GM19463 (cell line): ENCODE measurements at regions not wholly inside any gene's neighbourhood (a gene's known extent, or its start where the extent isn't known, plus 50 kb on each side); places are given as distances from the start of the nearest gene placed in this dataset.

ENCODE experiments used
- ATAC-seq: cut with Tn5 transposase; IDR thresholded peaks from one replicate; pipeline ENCODE4 v1.9.1; 2021; ENCODE audit warnings: mild to moderate bottlenecking, moderate library complexity; ENCODE audit not compliant: unreplicated experiment

DNA sequence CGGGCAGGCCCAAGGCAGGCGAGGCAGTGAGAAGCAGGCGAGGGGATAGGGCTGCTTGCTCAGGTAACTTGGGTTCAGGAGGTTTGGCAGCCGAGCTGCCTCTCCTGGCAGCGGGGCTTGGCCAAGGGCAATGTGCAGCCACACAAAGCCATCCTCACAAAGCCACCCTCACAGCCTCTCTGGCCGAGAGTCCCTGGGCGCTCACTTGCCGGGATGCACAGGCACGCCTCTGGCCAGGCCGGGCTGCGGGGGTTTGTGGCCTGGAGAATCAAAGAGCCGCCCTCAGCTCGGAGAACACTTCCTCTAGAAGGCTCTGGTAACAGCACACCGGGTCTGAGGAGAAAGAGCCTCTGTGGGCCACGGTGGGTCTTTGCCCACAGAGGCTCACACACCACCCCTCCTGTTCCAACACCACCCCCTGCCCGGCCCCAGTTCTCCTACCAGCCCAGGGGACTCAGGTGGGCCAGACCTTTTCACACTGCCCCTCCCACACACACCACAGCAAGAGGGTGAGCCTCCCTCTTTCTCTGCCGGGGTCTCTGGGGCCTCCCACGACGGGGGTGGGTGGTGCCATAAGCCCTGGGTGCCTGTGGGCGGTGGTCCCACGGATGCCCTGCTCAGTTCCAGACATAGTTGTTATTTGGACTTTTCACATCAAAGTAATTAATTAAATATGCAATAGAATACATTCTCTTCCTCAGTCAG, 186.9 kb downstream of the ZFP36L2 start:
- no peak for ATAC-seq

DNA sequence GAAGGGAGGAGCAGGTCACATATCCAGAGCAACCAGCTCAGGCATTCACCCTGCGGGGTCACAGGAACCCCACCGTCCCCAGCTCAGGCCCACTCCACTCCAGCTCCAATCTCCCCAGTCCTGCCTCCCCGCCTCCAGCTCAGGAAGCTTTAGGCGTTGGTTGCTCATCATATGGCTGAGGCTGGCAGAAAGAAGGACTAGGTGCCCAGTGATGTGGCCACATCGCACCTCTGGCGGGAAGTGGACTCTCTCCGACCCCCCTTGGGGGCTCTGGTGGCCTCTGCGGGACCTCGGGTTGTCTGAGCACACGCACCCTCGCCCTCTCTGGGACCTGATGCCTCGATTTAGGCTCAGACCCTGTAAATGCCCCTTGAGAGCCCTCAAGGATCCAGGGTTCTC, 187.7 kb downstream of the ZFP36L2 start:
- no peak for ATAC-seq

DNA sequence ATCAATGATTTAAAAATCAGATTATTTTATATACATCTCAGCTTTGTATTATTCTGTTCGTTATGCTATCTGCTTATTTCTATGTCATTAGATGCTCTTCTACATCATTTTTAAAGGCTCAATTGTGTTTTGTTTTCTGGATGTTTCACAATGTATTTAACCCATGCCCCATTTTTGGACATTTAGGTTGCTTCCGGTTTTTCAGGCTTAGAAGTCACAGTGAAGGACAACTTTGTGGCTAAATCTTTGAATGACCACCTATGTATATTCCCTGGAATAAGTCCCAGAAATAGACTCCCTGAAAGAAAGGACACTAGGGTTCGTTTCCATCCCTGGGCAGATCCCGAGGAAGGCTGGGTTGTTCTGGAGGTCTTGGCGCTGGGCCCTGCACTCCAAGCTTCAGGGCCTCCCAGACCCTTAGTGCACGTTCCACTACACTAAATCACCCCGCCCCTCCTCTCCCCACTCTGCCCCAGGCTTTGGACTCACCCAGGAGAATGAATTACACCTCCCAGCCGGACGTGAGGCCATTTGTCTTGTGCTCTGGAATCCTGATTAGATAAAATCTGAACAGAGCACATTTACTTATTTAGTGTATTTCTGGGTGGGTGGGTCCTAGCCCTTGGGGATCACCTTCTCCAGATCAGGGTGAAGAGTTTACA, 188.2 kb downstream of the ZFP36L2 start:
- no peak for ATAC-seq

DNA sequence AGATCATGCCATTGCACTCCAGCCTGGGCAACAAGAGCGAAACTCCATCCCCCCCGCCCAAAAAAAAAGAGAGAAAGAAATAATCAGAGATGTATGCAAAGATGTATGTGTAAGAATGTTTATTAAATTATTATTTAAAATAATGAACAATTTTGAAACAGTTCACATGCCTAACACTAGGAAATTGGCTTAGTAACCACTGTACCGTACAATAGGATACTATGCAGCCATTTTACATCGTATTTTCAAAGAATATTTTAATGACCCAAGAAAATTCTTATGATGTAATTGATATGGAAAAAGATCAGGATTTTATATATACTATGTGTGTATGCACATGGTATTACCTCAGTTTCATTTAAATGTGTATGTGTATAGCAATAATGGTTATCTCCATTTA, 190.5 kb downstream of the ZFP36L2 start:
- ATAC-seq: no peak

DNA sequence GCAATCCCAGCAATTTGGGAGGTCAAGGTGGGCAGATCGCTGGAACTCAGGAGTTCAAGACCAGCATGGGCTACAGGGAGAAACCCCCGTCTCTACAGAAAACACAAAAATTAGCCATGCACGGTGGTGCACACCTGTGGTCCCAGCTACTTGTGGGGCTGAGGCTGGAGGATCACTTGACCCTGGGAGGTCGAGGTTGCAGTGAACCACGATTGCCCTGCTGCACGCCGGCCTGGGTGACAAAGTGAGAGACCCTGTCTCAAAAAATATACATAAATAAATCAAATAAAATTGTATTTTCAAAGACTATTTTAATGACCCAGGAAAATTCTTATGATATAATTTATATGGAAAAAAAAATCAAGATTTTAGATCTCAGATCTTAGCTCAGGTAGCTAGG, 191.5 kb downstream of the ZFP36L2 start:
- ATAC-seq: no peak

DNA sequence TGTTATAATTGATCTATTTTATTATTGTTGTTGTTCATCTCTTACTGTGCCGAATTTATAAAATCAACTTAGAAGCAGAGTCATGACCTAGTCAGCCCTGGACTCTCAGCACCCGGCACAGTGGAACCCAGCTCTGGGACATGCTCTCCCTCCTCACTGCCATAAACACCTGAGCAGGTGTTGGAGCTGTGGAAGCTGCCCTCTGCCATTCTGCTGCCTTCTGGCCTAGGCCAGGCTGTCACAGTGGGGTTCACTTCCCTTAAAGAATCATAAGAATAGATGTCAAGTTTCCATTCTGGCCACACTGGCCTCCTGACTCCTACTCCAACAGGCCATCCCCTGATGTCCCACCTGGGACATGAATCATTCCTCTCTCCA, 192.2 kb downstream of the ZFP36L2 start:
- ATAC-seq: no peak

DNA sequence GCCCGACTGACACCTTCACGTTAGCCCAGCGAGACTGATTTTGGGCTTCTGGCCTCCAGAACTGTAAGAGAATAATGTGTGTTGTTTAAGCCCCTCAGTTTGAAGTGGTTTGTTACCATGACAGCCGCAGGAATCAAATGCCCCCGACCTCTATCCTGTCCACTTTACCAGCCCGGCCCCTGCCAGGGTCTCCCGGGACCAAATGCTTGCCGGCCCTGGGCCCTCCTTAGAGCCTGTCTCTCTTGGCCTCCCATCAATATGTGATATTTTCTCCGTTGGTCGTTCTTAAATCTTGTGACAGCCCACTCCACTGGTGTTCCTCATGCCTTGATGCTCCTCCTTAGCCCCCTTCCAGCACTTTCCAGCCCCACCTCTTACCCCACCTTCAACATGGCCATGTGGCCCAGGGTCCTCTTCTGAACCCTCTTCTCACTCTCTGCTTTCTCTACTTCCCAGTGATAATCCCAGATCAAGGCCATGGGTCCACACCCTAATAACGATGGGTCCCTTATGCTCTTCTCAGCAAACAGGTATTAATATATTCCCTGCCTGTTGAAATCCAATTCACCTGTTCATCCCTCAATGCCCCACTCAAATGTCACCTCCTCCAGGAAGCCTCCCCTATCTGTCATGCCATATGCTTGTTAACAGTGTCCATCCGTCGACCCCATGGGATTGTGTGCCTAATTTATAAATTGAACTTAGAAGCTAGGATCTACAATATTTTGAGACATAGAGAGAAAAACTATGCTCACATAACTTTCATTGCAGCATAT, 192.8 kb downstream of the ZFP36L2 start:
- no peak for ATAC-seq

DNA sequence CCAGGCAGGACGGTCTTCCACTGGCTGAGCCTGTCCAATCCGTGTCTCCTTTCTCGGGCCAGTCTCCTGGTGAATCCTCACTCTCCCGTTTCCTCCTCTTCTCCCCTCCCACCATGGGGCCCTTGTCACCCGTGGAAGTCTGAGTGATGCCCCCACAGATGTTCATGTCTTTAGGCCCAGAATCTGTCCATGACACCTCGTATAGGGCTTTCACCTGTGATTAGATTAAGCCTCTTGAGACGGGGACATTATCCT, 193.5 kb downstream of the ZFP36L2 start:
- no peak for ATAC-seq

DNA sequence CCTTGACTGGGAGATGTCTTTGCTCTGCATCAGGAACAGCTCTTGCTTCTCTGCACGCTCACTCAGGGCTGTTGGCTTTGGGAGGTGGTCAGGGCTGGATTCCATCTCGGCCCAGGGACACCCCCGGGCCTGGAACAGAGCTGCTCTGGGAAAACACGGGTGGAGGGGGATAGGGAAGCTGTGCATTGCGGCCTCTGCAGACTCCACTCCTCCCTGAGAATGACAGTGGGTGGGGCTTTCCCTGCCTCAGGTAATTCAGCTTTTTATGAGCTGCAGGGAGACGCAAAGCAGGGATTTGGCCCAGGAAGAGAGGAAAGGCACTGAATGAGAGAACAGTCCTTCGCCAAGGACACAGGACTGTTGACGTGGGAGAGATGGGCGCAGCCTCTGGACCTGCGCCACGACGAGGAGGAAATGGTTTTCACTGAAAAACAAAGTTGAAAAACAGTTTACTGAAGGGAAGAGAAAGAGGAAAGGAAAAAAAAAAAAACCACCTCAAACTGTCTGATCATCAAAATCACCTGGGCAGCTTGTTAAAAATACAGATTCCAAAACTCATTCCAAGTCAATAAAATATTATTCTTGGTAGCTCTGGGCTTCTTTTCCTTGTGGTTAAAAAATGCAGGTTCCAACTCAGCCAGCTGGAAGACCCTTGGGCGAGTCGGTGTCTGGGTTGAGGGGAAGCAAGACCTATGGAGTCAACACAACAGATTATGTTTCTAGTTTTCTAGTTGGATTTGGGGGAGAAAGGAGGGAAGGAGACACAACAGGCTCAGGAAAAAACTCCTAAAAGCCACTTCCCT, 194.0 kb downstream of the ZFP36L2 start:
- ATAC-seq: no peak

DNA sequence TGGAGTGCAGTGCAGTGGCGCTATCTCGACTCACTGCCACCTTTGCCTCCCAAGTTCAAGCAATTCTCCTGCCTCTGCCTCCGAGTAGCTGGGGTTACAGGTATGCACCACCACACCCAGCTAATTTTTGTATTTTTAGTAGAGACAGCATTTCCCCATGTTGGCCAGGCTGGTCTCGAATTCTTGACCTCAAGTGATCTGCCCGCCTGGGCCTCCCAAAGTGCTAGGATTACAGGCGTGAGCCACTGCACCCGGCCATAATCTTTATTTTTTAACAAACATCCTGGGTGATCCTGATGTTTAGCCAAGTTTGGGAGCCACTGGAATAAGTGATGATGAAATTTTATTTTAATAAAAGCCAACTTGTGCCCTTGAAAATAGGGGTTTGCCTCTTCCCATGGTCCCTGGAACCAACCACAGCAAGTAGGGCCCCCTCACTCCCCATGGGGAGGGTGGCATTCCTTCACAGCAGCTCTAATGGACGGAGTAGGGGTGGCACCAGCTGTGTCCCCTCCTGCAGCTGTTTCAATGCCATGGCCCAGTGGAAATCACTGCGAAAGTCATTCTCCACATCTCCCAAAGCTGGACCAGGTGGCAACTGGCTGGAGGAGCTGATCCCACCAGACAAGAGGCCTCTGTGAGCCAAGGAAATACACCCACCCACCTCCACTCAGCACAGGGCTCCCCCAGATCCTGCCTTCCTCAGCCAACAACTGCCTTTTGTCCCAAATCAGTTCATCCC, 194.8 kb downstream of the ZFP36L2 start:
- ATAC-seq: no peak

DNA sequence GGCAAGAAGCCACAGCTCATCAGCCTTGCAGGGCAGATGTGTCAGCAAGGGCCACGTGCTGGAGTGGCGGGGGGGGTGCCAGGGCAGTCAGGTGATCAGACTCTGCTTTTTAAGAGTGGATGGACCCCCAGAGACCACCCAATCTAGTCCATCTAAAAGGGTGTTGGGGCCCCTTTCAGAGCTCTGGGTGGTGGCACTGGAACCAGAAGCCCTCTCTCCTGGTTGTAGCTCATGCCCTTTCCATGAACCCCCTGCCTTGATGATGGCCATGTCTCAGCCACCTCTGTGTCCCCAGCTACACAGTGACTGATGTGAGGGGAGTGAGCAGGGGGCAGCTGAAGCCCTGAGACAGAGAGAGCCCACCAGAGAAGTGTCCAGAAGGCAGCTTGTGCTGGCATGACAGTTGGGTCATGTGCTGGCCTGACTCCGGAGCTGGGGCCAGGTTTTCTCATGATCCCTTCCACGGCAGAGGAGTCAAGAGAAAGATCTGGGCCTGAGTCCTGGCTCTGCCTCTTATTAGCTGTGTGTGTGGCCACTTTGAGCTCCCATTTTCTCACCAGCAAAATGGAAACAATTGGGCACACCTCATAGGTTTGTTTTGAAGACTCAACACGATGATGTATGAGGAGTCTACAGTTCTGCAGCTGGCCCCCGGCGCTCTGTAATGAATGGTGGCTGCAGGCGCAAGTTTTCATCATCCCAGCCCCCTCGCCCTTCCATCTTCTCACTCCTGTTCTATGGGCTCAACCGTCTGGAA, 195.7 kb downstream of the ZFP36L2 start:
- no peak for ATAC-seq

DNA sequence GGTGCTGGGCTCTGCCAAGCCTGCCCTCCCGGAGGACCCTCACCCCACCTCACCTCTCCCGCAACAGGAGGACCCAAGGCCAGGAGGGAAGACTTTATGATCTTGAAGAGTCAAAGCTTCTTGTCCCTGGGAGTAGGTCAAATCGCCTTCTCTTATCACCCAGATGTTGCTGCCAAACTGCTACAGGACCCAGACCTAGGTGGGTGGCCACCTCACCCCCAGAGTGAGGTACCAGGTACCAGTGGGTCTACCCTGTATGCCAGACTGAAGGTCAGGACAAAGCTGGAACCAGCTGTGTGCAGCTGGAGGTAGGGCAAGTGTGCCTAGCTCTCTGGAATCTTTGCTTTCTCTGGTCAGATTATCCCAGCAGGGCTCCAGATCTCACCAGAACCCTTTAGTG, 197.2 kb downstream of the ZFP36L2 start:
- no peak for ATAC-seq

DNA sequence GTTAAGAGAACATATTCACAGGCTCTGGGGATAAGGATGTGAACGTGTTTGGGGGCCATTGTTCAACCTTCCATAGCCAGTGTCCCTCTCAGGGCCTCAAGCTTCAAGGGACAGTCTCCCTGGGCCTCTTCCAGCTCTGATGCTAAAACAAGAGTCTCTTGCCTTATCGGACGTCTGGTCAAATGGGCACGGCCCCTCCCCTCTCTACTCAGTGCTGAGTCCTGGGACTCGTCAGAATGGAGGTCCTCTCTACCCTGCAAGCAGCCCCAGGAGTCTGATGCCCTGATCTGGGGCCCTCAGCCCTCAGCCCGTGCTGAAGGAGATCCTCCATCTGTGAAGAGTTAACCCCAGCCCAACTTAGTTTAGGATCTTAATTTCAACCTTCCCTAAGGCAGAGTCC, 198.2 kb downstream of the ZFP36L2 start:
- ATAC-seq: no peak

DNA sequence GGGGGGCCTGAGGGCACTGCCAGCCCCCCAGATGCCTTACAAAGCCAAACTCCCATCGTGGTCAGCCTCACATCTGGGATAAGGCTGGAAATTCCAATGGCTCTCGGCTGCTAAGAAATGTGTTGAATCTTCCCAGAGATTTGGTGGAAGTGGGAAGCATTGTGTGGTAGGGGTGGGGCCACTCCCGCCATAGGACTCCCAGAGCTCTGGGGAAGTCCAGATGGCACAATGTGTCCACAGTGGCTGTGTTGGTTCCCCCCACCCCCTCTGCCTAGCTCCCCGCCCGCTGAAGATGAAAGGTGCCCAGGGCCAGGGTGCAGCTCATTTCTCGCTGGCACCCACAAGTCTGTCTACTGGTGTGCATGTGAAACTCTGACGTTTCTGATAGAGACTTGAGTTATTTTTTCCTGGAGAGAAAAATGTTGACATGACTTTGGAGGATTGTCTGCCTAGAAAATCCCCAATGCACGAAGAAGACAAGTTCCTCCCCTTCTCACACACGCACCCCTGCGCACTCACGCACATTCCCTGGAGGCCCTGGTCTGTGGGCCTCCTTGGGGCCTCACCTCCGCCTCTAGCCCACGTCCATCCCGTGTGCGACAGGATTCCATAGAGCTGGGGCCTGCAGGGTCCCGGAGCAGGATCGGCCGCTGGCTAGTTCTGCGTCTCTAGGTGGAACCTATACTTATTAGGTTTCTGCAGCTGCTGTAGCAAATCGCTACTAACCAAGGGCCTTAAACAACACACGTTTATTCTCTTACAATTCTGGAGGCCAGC, 199.1 kb downstream of the ZFP36L2 start:
- no peak for ATAC-seq

DNA sequence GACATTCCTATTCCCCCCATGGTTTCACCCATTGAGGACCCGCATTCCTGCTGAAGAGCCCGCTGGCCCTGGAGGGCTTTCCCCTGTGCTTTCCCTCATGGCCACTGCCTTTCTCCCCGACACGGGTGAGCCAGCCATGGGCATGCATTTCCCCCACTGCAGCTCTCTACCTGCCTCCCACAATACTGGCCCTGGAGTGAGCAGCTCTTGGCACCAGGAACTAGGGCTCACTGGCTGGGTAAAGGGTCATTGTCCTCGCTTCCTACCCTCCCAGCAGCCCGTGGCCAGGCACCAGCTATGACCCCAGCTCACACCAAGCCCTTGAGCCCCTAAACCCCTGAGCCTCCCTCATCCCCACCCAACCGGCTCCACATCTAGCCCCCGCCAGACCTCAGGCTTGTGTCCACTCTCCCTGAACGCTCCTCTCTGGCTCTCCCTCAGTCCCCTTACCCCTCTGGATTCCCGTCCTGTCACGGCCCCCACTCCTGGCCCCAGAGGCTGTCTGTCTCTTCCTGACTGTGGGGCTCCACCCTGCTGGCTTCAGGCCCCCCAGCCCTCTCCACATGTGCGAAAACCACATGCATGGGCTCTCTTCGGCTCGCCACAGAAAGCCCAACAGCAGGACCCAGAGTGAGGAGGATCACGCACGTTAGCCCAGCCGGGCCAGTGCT, 199.8 kb downstream of the ZFP36L2 start:
- no peak for ATAC-seq

DNA sequence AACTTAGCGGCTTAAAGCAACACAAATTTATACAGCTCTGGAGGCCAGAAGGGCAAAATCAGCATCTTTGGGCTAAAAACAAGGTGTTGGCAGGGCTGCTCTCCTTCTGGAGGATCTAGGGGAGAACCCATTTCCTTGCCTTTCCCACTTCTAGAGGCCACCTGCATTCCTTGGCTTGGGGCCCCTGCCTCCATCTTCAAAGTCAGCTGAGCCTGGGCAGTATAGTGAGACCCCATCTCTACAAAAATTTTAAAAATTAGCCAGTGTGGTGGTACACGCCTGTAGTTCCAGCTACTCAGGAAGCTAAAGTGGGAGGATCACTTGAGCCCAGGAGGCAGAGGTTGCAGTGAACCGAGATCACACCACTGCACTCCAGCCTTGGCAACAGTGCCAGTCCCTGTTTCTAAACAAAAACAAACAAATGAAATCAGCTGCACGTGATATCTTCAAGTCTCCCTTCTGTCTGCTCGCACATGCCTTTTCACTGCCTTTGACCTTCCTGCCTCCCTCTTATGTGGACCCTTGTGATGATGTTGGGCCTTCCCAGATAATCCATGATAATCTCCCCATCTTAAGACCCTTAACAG, 200.6 kb downstream of the ZFP36L2 start:
- no peak for ATAC-seq

DNA sequence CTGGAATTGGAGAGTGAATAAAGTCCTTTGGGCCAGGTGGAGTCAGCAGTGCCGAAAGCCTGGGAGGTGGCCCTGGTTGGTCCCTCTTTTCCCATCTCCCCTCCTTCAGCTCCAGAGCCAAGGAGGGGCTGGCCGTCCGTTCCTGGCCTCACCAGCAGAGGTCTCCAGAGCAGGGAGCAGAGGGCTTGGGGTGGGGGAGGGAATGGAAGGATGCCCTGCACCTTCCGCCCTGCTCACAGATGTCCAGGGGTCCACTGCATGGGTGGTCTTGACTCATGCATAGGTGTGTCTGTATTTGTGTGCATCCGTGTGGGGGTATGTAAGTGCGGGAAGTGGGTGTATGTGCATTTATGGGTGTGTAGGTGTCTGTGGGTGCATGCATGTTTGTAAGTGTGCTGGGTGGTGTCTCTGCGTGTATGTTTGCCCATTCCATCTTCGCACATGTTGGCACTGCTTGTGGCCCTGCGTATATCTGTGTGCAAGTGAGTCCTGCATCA, 201.8 kb downstream of the ZFP36L2 start:
- no peak for ATAC-seq

DNA sequence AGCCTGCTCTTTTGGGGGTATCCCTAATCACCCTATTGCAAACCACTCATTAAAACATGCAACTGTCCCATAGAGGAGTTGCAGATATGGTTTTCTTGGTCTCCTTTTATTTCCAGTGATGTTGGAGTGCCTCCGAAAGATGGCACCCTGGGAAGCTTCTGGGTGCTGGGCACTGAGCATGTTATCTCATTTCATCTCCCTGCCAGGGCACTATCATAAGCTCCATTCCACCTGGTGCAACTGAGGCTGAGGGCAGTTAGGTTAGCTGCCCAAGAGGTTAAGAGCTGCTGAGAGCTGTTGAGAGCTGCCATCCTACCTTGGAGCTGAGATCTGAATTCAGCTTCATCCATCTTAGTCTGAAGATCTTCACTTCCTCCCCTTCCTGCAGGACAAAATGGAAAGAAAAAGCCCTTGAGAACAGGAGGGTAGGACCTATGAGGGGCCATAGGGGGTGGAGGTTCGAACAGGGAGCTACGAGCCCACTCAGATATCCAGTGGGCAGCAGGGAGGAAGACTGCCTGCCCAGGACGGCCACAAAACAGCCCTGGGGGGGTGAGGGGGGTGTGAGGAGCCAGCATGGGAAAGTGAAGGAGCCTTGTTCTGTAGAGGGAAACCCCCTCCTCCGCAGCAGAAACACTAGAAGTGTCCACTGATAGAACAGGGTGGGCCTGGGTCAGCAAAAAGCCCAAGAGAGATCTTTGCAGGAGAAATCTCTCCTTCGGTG, 202.5 kb downstream of the ZFP36L2 start:
- no peak for ATAC-seq
